Stomach (tissue), 8 donors: ENCODE measurements at regions not wholly inside any gene's neighbourhood (a gene's known extent, or its start where the extent isn't known, plus 50 kb on each side); places are given as distances from the start of the nearest gene placed in this dataset.
A peak's percentile ranks its signal among the peaks of the same experiment; 100 is the strongest.

Experiments used
- DNase-seq, 2 donors: peaks; one replicate each; pipeline versions ENCODE4 v3.0.0 to v3.0.0-alpha.2; 2013 to 2019
- H3K27ac ChIP-seq, 5 donors: fragments of 200-600 bp in 4 of 5; sonication (generic) in 4 of 5; one replicate each; pipeline ENCODE4 v1.5.1; 2013 to 2019; ENCODE audit warnings: mild to moderate bottlenecking in 1 of 5, moderate library complexity in 1 of 5
- H3K27me3 ChIP-seq, 3 donors: fragments of 200-600 bp; sonication (generic); one replicate each; pipeline ENCODE4 v1.5.1; 2017 to 2019; ENCODE audit warnings: mixed run types in 1 of 3
- H3K36me3 ChIP-seq, 4 donors: fragments of 200-600 bp; sonication (generic); 1 replicate in 3 of 4; 2 replicates in 1 of 4; pipeline ENCODE4 v1.5.1; 2016 to 2019
- H3K4me1 ChIP-seq, 4 donors: fragments of 200-600 bp; sonication (generic); one replicate each; pipeline ENCODE4 v1.5.1; 2016 to 2019
- H3K4me3 ChIP-seq, 4 donors: fragments of 200-600 bp; sonication (generic) in 3 of 4; one replicate each; pipeline ENCODE4 v1.5.1; 2016 to 2019; ENCODE audit warnings: mild to moderate bottlenecking in 1 of 4
- H3K9me3 ChIP-seq, 4 donors: fragments of 200-600 bp; sonication (generic); one replicate each; pipeline ENCODE4 v1.5.1; 2016 to 2019
- EP300 ChIP-seq: sonication (generic); formaldehyde crosslinking; IDR thresholded peaks from one replicate; pipeline ENCODE4 v1.6.1; 2017; ENCODE audit warnings: antibody characterized with exemption
- POLR2A ChIP-seq, 4 donors: fragments of 450-650 bp; IDR thresholded peaks; one replicate each; pipeline ENCODE4 v1.6.1; 2016; ENCODE audit warnings: antibody characterized with exemption in 4 of 4, control low read depth in 2 of 4, mild to moderate bottlenecking in 1 of 4, moderate library complexity in 1 of 4
- POLR2AphosphoS5 ChIP-seq, 3 donors: sonication (generic); formaldehyde crosslinking; IDR thresholded peaks; one replicate each; pipeline ENCODE4 v1.6.1; 2016; ENCODE audit warnings: antibody characterized with exemption in 3 of 3
- WGBS, 5 donors: extraction: QIAGEN DNeasy Blood & Tissue Kit in 3 of 5; methylation state at CpG; one replicate each; pipeline versions ENCODE4 v1.1.5 to v1.1.7; 2013 to 2018; 5-methylcytosine and 5-hydroxymethylcytosine counted together
- intact Hi-C: fragments of 100-400 bp; cut with DNase I; formaldehyde crosslinking; loops from one replicate; pipeline ENCODE4 v1.15.1; 2023; ENCODE audit warnings: low total_unique reads
- TF ChIP-seq, protein P1 (sequence below), 7 experiments: fragments of 450-650 bp in 4 of 7; fragments of 200-600 bp in 3 of 7; sonication (generic) in 3 of 7; IDR thresholded peaks; one replicate each; pipeline ENCODE4 v1.5.1; 2016 to 2019; ENCODE audit warnings: antibody characterized with exemption in 7 of 7, control low read depth in 2 of 7, mild to moderate bottlenecking in 1 of 7
- donor health status: healthy with polysubstance abuse.
- donor health status: Bipolar disorder and iron deficiency.
- donor health status: healthy.

DNA sequence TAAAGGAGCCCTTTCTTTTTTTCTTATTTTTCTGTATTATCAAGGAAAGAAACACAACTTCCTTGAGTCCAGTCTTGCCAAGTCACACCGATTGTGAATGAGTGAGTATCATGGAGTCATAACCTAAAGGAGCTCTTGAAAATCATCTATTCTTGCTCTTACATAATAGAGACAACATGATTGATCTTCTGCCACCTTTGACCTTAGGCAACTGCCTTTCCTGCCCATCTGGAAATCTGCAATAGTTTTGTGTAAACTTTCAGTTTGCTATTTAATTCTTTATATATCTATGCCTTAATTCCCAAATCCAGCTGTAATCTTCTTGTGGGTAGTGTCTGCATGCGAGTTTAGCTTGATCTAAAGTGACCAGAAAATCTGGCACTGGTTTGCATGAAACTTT, 149.9 kb upstream of the FST start:
- intact Hi-C loops: no loop called here
- WGBS, 5 donors: 47 to 67% (median 64%) methylated on average over 2 of the region's 2 CpGs
- no peak overlapping the region for H3K4me3 ChIP-seq
- H3K27ac ChIP-seq: no peak overlapping the region
- no peaks in the 10 kb centered on the region for H3K4me1 ChIP-seq
- TF ChIP-seq EP300 (no peak), POLR2AphosphoS5 (IDR thresholded peaks at IDR 0.05) (no peak)
- TF ChIP-seq, protein P1, sequence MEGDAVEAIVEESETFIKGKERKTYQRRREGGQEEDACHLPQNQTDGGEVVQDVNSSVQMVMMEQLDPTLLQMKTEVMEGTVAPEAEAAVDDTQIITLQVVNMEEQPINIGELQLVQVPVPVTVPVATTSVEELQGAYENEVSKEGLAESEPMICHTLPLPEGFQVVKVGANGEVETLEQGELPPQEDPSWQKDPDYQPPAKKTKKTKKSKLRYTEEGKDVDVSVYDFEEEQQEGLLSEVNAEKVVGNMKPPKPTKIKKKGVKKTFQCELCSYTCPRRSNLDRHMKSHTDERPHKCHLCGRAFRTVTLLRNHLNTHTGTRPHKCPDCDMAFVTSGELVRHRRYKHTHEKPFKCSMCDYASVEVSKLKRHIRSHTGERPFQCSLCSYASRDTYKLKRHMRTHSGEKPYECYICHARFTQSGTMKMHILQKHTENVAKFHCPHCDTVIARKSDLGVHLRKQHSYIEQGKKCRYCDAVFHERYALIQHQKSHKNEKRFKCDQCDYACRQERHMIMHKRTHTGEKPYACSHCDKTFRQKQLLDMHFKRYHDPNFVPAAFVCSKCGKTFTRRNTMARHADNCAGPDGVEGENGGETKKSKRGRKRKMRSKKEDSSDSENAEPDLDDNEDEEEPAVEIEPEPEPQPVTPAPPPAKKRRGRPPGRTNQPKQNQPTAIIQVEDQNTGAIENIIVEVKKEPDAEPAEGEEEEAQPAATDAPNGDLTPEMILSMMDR (IDR thresholded peaks at IDR 0.05): no peak
- DNase-seq: no peak
- no peaks in the 10 kb centered on the region for H3K27me3 ChIP-seq
- no peaks in the 10 kb centered on the region for H3K36me3 ChIP-seq
- H3K9me3 ChIP-seq: no peaks in the 10 kb centered on the region

DNA sequence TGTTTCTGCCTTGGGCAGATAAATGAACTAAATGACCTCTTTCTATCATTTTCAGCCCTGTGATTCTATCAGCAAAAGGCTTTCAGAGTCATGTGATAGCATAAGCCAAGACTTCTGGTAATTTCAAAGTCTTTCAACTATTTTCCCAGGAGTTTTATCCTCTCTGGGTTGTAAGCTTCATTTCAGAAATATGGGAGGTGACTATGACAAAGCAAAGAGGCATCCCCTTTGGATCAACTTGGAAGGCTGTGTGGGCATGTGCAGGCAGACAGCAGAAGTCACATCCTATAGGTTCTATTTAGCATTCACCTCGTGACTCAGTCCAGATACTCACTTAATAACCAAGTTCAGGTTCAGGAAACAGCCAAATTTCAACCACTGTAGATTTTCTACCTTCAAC, 149.0 kb upstream of the FST start:
- H3K4me1 ChIP-seq: no peaks in the 10 kb centered on the region
- no peak overlapping the region for H3K27ac ChIP-seq
- H3K27me3 ChIP-seq: no peaks in the 10 kb centered on the region
- H3K36me3 ChIP-seq: no peaks in the 10 kb centered on the region
- TF ChIP-seq, protein P1 (IDR thresholded peaks at IDR 0.05): no peak
- no peak for TF ChIP-seq EP300
- no peak for TF ChIP-seq POLR2AphosphoS5 (IDR thresholded peaks at IDR 0.05)
- no peak for TF ChIP-seq POLR2A (IDR thresholded peaks at IDR 0.05)
- no peak for DNase-seq
- H3K9me3 ChIP-seq: no peaks in the 10 kb centered on the region
- no peak overlapping the region for H3K4me3 ChIP-seq
- 73 to 86% (median 79%) methylated on average over 1 of the region's 1 CpG for WGBS, 5 donors
- intact Hi-C loops: no loop called here

DNA sequence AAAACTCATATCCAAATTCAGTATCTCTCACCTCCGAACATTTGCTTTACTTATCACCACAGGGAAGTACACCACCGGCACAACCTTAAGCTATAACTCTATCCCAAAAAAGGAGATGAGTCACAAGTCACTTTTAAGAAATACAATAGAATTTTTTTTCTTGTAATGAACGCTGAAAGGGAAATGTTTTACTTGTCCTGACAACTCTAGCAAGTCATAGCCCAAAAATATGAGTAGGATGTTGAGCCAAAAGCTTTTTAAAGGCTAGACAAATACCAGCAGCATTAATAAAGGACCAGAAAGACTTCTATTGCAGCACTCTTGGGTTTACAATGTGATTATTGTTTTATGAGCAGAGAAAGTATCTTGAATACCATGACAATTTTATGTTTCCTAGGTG, 147.3 kb upstream of the FST start:
- no peak for TF ChIP-seq POLR2A (IDR thresholded peaks at IDR 0.05)
- TF ChIP-seq, protein P1 (IDR thresholded peaks at IDR 0.05): no peak
- TF ChIP-seq EP300: no peak
- TF ChIP-seq POLR2AphosphoS5 (IDR thresholded peaks at IDR 0.05): no peak
- H3K27me3 ChIP-seq: no peaks in the 10 kb centered on the region
- no peaks in the 10 kb centered on the region for H3K36me3 ChIP-seq
- intact Hi-C loops: no loop called here
- no peak overlapping the region for H3K4me3 ChIP-seq
- no peaks in the 10 kb centered on the region for H3K4me1 ChIP-seq
- WGBS, 5 donors: 23 to 39% (median 31%) methylated on average over 3 of the region's 3 CpGs
- H3K9me3 ChIP-seq: no peaks in the 10 kb centered on the region
- DNase-seq: no peak
- no peak overlapping the region for H3K27ac ChIP-seq

DNA sequence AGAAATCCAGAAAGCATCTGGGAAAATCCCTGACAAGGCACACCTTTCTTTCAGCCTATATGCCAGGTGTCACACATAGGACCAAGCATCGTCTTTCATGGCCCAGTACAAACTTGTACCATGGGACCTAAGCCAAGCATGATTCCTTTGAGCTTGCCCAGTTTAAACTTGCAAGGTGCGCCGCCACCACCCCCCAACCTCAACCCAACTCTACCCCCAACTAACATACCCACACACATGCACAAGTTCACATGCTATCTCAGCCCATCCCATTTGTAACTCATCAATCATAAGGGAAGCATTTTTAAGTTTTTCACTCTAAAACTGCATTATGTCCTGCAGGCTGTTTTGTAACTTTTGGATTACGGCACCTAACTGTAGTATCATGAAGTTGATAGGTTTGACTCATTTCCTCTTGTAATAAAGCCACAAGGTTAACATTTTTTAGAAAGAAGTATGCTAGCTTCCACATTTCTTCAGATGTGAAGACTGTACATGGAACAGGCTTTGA, 145.9 kb upstream of the FST start:
- Histone ChIP-seq H3K4me3 (no peak overlapping the region), H3K27me3 (no peaks in the 10 kb centered on the region), H3K4me1 (no peaks in the 10 kb centered on the region), H3K9me3 (no peaks in the 10 kb centered on the region), H3K27ac (no peak overlapping the region), H3K36me3 (no peaks in the 10 kb centered on the region)
- TF ChIP-seq, protein P1 (IDR thresholded peaks at IDR 0.05): no peak
- TF ChIP-seq POLR2AphosphoS5 (IDR thresholded peaks at IDR 0.05): no peak
- TF ChIP-seq EP300: no peak
- TF ChIP-seq POLR2A (IDR thresholded peaks at IDR 0.05): no peak
- intact Hi-C loops: no loop called here
- DNase-seq: peak in 1 of 2 donors; percentile 11
- WGBS, 5 donors: 78 to 88% (median 85%) methylated on average over 4 of the region's 4 CpGs
